ENCODE measurements at regions not wholly inside any gene's neighbourhood (a gene's known extent, or its start where the extent isn't known, plus 50 kb on each side); places are given as distances from the start of the nearest gene placed in this dataset.
"Not testable (repeated sequence)": the region's sequence is repeated elsewhere in the genome, so short reads cannot be mapped to it uniquely, and the experiment has no call there.

GRCh38 chr17:54680410-54680809 is 220.2 kb upstream of the TOM1L1 start:
- Histone ChIP-seq H3K9me3 (ENCODE audit: control extremely low read depth in 1 of 3, control insufficient read depth in 2 of 3, insufficient read depth in 1 of 3, low read length in 2 of 3) (no peaks in the 10 kb centered on the region), H3K27ac (ENCODE audit: low read length in 2 of 2) (no peak overlapping the region), H4K20me1 (ENCODE audit: control insufficient read depth, insufficient read depth, low read length, poor library complexity, severe bottlenecking) (no peaks in the 10 kb centered on the region), H2AFZ (ENCODE audit: insufficient read depth, low read depth, low read length, poor library complexity, severe bottlenecking) (no peak overlapping the region), H3K36me3 (replicated peaks in 1 of 2; ENCODE audit: control extremely low read depth in 1 of 2, control insufficient read depth in 1 of 2, extremely low read depth in 1 of 2, insufficient read depth in 2 of 2, low read length in 1 of 2) (no peaks in the 10 kb centered on the region), H3K79me2 (ENCODE audit: control insufficient read depth, insufficient read depth, low read length) (no peaks in the 10 kb centered on the region), H3K9ac (ENCODE audit: low read length) (no peak overlapping the region), H3K4me1 (ENCODE audit: control insufficient read depth in 2 of 2, insufficient read depth in 2 of 2, low read length in 2 of 2) (no peaks in the 10 kb centered on the region), H3K27me3 (replicated peaks in 1 of 4; ENCODE audit: control extremely low read depth in 1 of 4, control insufficient read depth in 3 of 4, insufficient read depth in 4 of 4, low read length in 3 of 4) (no peaks in the 10 kb centered on the region), H3K4me2 (replicated peaks; ENCODE audit: low read depth, low read length, poor library complexity, severe bottlenecking) (no peak overlapping the region), H3K4me3 (ENCODE audit: control extremely low read depth in 1 of 5, extremely low read depth in 1 of 5, insufficient read depth in 1 of 5, low read depth in 2 of 5, low read length in 4 of 5) (no peak overlapping the region)
- Mint-ChIP-seq H3K4me3 (no peak overlapping the region), H3K9me3 (ENCODE audit: insufficient read depth) (peaks cover 3% of the 10 kb centered on the region), H3K27ac (no peak overlapping the region), H3K4me1 (no peaks in the 10 kb centered on the region), H3K27me3 (no peaks in the 10 kb centered on the region)
- intact Hi-C loops (cut with micrococcal nuclease) = no loop called here
- POLR2A ChIA-PET = no interaction called here
- CTCF ChIA-PET = no interaction called here
- no peak for ATAC-seq (ENCODE audit: low read depth)
- 90% methylated on average over 2 of the region's 9 CpGs for WGBS (ENCODE audit: insufficient coverage)
- no peak for TF ChIP-seq CTCF (IDR thresholded peaks at IDR 0.05)
- TF ChIP-seq EZH2 (IDR thresholded peaks at IDR 0.05; ENCODE audit: borderline replicate concordance, insufficient read depth, low read depth, low read length, poor library complexity, severe bottlenecking) = no peak
- no peak for DNase-seq

GRCh38 chr17:54694287-54694887 is 206.3 kb upstream of the TOM1L1 start:
- TF ChIP-seq CTCF (IDR thresholded peaks at IDR 0.05) (no peak), EZH2 (IDR thresholded peaks at IDR 0.05; ENCODE audit: borderline replicate concordance, insufficient read depth, low read depth, low read length, poor library complexity, severe bottlenecking) (no peak)
- ChIA-PET CTCF (no interaction called here), POLR2A (no interaction called here)
- DNase-seq = no peak
- no peak overlapping the region for H3K4me2 ChIP-seq (replicated peaks; ENCODE audit: low read depth, low read length, poor library complexity, severe bottlenecking)
- no peak overlapping the region for H2AFZ ChIP-seq (ENCODE audit: insufficient read depth, low read depth, low read length, poor library complexity, severe bottlenecking)
- WGBS (ENCODE audit: insufficient coverage) = 87% methylated on average over 2 of the region's 2 CpGs
- H3K9me3 ChIP-seq (ENCODE audit: control extremely low read depth in 1 of 3, control insufficient read depth in 2 of 3, insufficient read depth in 1 of 3, low read length in 2 of 3) = peaks cover 0 to 2% (median 0%) of the 10 kb centered on the region in 3 donors
- Mint-ChIP-seq H3K9me3 (ENCODE audit: insufficient read depth) (peaks cover 17% of the 10 kb centered on the region), H3K27ac (no peak overlapping the region), H3K4me1 (no peaks in the 10 kb centered on the region), H3K27me3 (no peaks in the 10 kb centered on the region), H3K4me3 (no peak overlapping the region)
- H3K27ac ChIP-seq (ENCODE audit: low read length in 2 of 2) = no peak overlapping the region
- no peak for ATAC-seq (ENCODE audit: low read depth)
- intact Hi-C loops (cut with micrococcal nuclease) = no loop called here
- H3K27me3 ChIP-seq (replicated peaks in 1 of 4; ENCODE audit: control extremely low read depth in 1 of 4, control insufficient read depth in 3 of 4, insufficient read depth in 4 of 4, low read length in 3 of 4) = no peaks in the 10 kb centered on the region
- H4K20me1 ChIP-seq (ENCODE audit: control insufficient read depth, insufficient read depth, low read length, poor library complexity, severe bottlenecking) = no peaks in the 10 kb centered on the region
- no peak overlapping the region for H3K4me3 ChIP-seq (ENCODE audit: control extremely low read depth in 1 of 5, extremely low read depth in 1 of 5, insufficient read depth in 1 of 5, low read depth in 2 of 5, low read length in 4 of 5)
- no peak overlapping the region for H3K9ac ChIP-seq (ENCODE audit: low read length)
- H3K4me1 ChIP-seq (ENCODE audit: control insufficient read depth in 2 of 2, insufficient read depth in 2 of 2, low read length in 2 of 2) = no peaks in the 10 kb centered on the region
- H3K79me2 ChIP-seq (ENCODE audit: control insufficient read depth, insufficient read depth, low read length) = no peaks in the 10 kb centered on the region
- no peaks in the 10 kb centered on the region for H3K36me3 ChIP-seq (replicated peaks in 1 of 2; ENCODE audit: control extremely low read depth in 1 of 2, control insufficient read depth in 1 of 2, extremely low read depth in 1 of 2, insufficient read depth in 2 of 2, low read length in 1 of 2)

- H3K4me3 ChIP-seq (ENCODE audit: control extremely low read depth in 1 of 5, extremely low read depth in 1 of 5, insufficient read depth in 1 of 5, low read depth in 2 of 5, low read length in 4 of 5); DNase-seq; H3K4me1 ChIP-seq (ENCODE audit: control insufficient read depth in 2 of 2, insufficient read depth in 2 of 2, low read length in 2 of 2); H4K20me1 ChIP-seq (ENCODE audit: control insufficient read depth, insufficient read depth, low read length, poor library complexity, severe bottlenecking); intact Hi-C loops (cut with micrococcal nuclease); H3K4me3 Mint-ChIP-seq; H3K9ac ChIP-seq (ENCODE audit: low read length); CTCF ChIA-PET; H3K4me1 Mint-ChIP-seq; H2AFZ ChIP-seq (ENCODE audit: insufficient read depth, low read depth, low read length, poor library complexity, severe bottlenecking); H3K9me3 ChIP-seq (ENCODE audit: control extremely low read depth in 1 of 3, control insufficient read depth in 2 of 3, insufficient read depth in 1 of 3, low read length in 2 of 3); H3K36me3 ChIP-seq (replicated peaks in 1 of 2; ENCODE audit: control extremely low read depth in 1 of 2, control insufficient read depth in 1 of 2, extremely low read depth in 1 of 2, insufficient read depth in 2 of 2, low read length in 1 of 2); H3K27me3 ChIP-seq (replicated peaks in 1 of 4; ENCODE audit: control extremely low read depth in 1 of 4, control insufficient read depth in 3 of 4, insufficient read depth in 4 of 4, low read length in 3 of 4); H3K79me2 ChIP-seq (ENCODE audit: control insufficient read depth, insufficient read depth, low read length); H3K9me3 Mint-ChIP-seq (ENCODE audit: insufficient read depth); H3K27ac ChIP-seq (ENCODE audit: low read length in 2 of 2); POLR2A ChIA-PET; H3K4me2 ChIP-seq (replicated peaks; ENCODE audit: low read depth, low read length, poor library complexity, severe bottlenecking); H3K27ac Mint-ChIP-seq; ATAC-seq (ENCODE audit: low read depth); H3K27me3 Mint-ChIP-seq: not testable (repeated sequence)
- 47% methylated on average over 3 of the region's 4 CpGs for WGBS (ENCODE audit: insufficient coverage)
These were observed 187.9 kb upstream of the TOM1L1 start for GRCh38 chr17:54712798-54713197.
